HG03280 (cell line): ENCODE measurements at regions not wholly inside any gene's neighbourhood (a gene's known extent, or its start where the extent isn't known, plus 50 kb on each side); places are given as distances from the start of the nearest gene placed in this dataset.
"Not testable (repeated sequence)": the region's sequence is repeated elsewhere in the genome, so short reads cannot be mapped to it uniquely, and the experiment has no call there.

Experiments
- ATAC-seq: cut with Tn5 transposase; IDR thresholded peaks from one replicate; pipeline ENCODE4 v1.9.1; 2021; ENCODE audit warnings: mild to moderate bottlenecking, moderate library complexity; ENCODE audit not compliant: unreplicated experiment

GRCh38 chr5:42074353-42074752 lies 149.3 kb downstream of the FBXO4 start:
- ATAC-seq, result no peak

GRCh38 chr5:42089705-42090104 lies 164.6 kb downstream of the FBXO4 start:
- ATAC-seq, result no peak

GRCh38 chr5:42090162-42090561 lies 165.1 kb downstream of the FBXO4 start:
- no peak for ATAC-seq

DNA sequence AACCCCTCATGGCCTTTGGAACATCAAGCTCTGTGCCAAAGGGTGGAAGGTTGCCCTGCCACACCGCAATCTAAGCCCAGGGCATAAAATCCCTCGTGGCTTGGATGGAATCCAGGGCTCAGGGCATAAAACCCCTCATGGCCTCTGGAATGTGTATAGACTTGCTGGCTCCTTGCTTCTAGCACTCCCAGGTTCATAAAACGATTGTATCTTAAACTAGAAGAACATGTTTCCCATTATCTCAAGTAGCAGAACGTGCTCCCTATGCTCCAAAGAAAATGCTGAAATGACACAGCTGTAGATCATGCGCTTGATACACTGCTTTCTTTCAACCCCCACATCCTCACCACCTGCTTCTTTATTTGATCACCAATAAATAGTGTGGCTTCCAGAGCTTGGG lies 174.8 kb downstream of the FBXO4 start:
- ATAC-seq, result not testable (repeated sequence)

DNA sequence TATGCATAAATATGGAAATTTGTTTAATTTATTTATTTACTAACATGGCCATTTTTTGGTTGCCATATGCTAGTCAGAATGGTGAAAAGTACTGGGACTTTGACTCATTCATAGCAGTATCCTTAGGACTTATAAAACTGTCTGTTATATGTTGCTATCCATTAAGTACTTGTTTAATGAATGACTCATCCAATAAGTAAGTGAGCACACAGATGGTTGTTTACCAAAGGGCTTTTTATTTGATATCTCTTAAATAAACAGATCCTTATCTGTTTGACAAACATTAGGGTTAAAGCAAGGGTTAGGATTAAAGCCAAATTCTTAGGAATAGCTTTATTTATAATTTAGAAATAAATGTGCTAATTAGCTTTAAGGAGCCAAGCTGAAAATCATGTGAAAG lies 183.4 kb downstream of the FBXO4 start:
- ATAC-seq, result no peak

GRCh38 chr5:42109006-42109572 lies 184.0 kb downstream of the FBXO4 start:
- ATAC-seq, result no peak

- not testable (repeated sequence) for ATAC-seq
Observed at GRCh38 chr5:42115721-42116120, 190.6 kb downstream of the FBXO4 start.

GRCh38 chr5:42120070-42120469 lies 195.0 kb downstream of the FBXO4 start:
- ATAC-seq, result no peak

- ATAC-seq, result no peak
Observed at GRCh38 chr5:42121401-42121800, 196.3 kb downstream of the FBXO4 start.

- ATAC-seq, result no peak
Observed at GRCh38 chr5:42131081-42131480, 206.0 kb downstream of the FBXO4 start.

- ATAC-seq, result no peak
Observed at GRCh38 chr5:42143361-42143760, 218.3 kb downstream of the FBXO4 start.

GRCh38 chr5:42148813-42149212 lies 223.7 kb downstream of the FBXO4 start:
- ATAC-seq, result no peak

DNA sequence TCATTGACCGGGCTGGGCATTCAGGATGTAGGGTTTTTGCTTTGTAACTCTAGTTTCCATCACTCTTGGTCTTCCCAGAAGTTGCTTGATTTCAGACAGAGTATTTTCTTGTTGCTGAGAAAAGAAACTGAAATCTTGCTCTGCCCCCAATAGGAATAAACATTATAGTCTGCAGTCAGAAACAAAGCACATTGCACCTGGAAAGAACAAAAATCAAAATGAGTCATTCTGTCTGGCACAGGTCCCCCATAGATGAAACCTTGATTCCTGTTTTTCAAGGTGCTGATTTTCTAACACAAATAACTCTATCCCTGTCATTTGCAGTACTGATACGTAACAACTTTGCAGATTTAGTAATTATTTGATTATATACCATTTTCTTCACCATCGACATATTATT lies 232.1 kb downstream of the FBXO4 start:
- ATAC-seq, result no peak

GRCh38 chr5:42163083-42163482 lies 238.0 kb downstream of the FBXO4 start:
- ATAC-seq, result no peak

DNA sequence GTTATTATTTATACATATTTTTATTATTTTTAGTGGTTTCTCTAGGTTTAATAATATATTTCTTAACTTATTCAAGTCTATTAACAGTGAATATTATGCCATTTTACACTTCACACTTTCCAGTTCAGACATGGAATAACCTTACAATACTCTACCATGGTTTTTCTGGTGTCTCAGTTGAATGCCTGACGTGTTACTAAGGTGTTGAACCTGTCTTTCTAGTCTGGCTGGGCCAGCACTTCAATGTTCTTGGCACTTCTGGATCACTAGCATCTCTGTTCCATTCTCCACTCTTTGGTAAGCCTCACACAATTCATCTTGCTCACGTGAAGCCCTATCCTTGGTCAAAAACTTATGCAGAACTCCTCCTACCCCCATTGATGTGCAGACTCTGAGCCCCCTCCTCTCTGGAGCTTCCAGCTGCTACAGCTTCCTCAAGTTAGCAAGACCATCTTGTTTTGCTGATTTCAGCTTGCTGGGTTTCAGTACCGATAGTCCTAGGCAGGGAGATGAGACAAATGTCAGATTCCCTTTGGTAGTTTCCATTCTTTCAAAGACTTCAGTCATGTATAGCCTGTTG lies 243.1 kb downstream of the FBXO4 start:
- no peak for ATAC-seq

DNA sequence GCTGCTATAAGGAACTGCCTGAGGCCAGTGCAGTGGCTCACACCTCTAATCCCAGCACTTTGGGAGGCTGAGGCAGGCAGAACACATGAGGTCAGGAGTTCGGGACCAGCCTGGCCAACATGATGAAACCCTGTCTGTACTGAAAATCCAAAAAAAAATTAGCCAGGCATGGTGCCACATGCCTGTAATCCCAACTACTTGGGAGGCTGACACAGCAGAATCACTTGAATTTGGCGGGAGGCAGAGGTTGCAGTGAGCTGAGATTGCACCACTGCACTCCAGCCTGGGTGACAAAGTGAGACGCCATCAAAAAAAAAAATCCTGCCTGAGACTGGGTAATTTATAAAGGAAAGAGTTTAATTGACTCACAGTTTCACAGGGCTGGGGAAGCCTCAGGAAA lies 247.1 kb upstream of the GHR start:
- ATAC-seq, result not testable (repeated sequence)

DNA sequence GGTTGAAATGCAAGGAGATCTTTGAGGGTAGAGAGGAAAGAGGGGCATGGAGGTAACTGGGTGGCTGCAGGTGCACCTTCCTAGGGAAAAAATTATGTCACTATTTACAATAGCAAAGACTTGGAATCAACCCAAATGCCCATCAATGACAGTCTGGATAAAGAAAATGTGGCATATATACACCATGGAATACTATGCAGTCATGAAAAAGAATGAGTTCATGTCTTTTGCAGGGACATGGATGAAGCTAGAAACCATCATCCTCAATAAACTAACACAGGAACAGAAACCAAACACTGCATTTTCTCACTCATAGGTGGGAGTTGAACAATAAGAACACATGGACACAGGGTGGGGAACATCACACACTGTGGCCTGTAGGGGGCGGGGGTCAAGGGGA lies 243.4 kb upstream of the GHR start:
- not testable (repeated sequence) for ATAC-seq

GRCh38 chr5:42216904-42217303 lies 206.3 kb upstream of the GHR start:
- ATAC-seq, result no peak

DNA sequence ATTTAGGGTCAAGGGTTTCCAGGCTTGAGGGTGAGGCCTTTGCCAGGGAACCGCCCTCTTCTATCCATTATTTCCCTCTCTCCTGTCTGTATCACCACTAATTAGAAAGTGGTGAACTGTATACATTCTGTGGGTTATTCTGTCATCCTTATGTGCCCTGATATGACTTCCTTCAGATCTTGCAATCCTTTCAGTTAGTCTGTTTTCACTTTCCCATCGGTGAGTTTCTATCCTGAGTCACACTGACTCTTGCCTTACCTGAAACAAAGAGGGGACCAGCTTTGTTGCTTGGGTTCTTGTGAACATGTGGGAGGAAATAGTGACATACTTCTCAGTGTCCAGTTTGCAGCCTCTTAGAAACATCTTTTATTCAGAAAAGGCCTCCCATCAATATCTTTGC lies 205.4 kb upstream of the GHR start:
- ATAC-seq, result no peak

DNA sequence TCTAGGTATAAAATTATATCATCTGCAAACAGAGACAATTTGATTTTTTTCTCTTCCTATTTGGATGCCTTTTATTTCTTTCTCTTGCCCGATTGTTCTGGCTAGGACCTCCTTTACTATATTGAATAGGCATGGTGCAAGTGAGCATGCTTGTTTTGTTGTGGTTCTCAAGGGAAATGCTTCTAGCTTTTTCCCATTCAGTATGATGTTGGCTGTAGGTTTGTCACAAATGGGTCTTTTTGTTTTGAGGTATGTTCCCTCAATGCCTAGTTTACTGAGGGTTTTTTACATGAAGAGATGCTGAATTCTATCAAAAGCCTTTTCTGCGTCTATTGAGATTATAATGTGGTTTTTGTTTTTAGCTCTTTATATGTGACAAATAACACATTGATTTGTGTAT lies 198.2 kb upstream of the GHR start:
- ATAC-seq, result no peak

- ATAC-seq, result no peak
Observed at GRCh38 chr5:42228279-42228678, 195.0 kb upstream of the GHR start.

DNA sequence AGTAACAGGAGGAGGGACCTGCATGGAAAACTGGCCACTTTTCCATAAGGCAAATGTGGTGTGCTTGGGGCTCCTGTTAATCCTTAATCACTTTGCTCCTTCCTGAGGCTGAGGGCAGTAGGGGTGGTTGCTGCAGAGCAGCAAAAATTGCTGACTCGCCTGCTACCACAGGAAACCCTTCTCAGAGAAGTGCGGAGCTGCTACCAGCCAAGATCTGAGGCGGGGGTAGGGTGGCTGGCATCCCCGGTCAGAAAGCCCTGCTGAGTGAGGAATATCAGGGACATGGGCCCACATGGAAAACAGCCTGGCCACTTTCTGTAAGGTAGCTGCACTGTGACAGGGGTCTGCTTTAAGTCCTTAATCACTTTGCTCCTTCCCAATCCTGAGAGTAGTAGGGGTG lies 192.4 kb upstream of the GHR start:
- no peak for ATAC-seq

- no peak for ATAC-seq
Observed at GRCh38 chr5:42235241-42235640, 188.0 kb upstream of the GHR start.
